CD4-positive, alpha-beta T cell treated with Interleukin-17A for 4 hours (primary cell): ENCODE measurements at regions not wholly inside any gene's neighbourhood (a gene's known extent, or its start where the extent isn't known, plus 50 kb on each side); places are given as distances from the start of the nearest gene placed in this dataset.

ENCODE experiments used
- DNase-seq: peaks from one replicate; pipeline ENCODE4 v3.0.0-alpha.2; 2020; ENCODE audit warnings: mixed read lengths

DNA sequence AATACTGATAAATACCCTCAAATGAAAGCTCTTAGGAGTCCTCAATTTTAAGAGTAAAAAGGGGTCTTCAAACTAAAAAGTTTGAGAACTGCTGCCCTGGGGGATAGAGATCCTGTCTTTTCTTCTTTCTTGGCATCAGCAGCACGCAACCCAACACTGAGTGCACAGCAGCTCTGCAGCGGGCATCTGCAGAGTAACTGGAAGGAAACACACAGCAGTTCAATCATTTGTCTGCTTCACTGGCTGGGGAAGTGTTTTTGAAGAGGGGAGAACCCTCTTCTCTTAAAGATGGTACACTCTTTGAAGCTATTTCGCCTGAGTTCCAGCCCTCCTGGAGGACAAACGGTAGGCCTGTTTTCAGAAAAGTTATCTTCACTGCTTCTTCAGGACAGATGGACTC, 193.6 kb downstream of the FGFR2 start:
- DNase-seq: no peak

GRCh38 chr10:121405096-121405495, 193.1 kb downstream of the FGFR2 start:
- DNase-seq: no peak

DNA sequence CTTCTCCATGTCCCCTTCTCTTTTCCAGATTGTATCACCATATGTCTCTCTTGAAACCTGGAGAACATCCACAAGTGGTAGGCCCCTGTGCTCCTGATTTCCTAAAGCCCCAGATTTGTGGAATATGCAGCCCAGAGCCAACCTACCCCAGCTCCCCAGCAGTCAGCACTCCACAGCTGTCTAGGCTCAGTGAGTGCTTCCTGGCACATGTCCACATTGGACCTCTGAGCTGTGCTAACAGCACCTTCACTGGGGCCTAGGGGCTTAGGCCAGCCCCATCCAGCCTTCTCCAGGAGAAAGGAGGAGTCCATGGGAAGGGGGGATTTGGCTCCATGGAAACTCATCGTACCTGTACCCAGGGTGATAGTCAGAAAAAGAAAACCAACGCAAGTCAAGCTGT, 192.7 kb downstream of the FGFR2 start:
- no peak for DNase-seq

- DNase-seq: no peak
These were observed 192.3 kb downstream of the FGFR2 start for GRCh38 chr10:121405953-121406352.

- DNase-seq: no peak
These were observed 191.3 kb downstream of the FGFR2 start for GRCh38 chr10:121406823-121407545.

DNA sequence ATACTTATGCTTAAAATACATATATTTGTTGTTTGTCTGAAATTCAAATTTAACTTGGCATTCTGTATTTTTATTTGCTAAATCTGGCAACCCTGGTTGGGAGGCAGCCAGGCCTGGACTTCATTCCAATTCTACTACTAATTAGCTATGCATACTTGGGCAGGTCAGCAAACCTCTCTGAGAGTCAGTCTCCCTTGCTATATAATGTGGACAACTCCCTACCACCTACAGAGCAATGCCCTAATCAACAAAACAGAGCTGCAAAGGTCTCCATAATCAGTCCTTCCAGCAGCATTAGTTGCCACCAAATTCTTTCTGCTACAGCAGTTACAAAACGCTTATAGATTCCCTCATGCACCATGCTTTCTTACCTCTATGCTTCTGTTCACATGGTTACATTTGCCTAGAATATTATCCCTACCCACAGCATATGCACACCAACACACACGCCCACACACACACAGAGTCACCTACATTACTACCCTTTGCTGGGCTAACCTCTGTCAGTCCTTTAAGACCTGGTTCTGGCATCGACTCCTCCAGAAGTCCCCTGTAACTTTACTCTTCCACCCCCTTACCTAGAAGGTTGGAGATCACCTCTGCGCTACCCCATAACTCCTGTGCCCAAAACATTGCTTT, 188.7 kb downstream of the FGFR2 start:
- no peak for DNase-seq

DNA sequence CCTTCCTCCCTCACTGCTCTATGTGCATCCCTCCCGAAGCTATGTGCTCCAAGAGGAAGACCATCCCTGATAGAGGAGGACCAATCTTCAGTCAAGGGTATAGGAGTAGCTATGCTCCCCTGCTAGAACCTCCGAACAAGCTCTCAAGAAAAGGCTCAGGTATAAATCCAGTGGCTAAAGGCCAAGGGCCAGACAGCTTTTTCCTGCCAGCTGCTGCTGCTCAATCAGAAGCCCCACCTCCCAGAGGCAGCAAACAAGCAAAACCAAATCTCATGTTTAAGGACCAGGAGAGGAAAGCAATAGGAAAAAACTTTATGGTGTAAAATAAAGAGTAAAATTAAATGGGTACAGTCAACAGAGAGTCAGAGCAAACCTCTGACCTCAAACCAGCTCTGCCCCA, 187.2 kb downstream of the FGFR2 start:
- no peak for DNase-seq

DNA sequence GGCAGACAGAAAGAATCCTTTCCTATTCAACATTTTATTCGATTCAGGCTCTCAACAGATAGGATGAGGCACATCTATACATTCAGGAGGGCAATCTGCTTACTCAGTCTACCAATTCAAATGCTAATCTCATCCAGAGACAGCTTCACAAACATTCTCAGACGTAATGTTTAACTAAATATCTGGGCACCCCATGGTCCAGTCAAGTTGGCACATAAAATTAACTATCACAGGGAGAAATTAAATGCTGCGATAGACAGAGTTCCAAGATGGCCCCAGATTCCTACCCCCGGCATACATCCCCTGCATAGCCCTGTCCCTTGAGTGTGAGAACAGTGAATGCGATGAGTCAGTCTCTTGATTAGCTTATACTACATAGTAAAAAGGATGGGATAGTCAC, 184.3 kb downstream of the FGFR2 start:
- DNase-seq: no peak

DNA sequence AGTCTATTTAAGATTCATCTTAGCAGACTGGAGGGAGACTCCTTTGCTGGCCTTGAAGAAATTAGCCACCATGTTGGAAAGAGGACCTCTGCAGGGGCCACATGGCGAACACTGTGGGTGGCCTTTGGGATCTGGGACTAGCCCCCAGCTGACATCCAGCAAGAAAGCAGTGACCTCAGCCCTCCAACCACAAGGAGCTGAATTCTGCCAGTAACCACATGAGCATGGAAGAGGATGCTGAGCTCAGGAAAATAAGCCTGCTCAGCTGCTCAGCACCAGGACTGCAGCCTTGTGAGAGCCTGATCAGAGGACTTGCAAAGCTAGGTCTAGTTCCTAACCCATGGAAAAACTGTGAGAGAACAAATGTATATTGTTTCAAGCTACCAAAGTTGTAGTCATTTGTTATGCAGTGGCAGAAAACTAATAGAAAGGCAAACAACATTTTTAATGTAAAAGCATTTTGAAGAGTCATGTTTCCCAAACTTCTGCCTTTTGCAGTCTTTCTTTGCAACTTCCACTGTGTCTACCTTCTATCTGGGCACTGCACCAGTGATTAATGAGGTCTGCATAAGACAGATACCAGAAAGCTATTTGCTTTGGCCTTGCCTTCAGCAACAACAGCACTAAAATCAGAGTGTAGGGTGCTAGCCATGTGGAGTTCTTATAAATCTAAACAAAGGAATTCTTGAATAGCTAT, 183.7 kb downstream of the FGFR2 start:
- DNase-seq: no peak

GRCh38 chr10:121415063-121415399, 183.2 kb downstream of the FGFR2 start:
- DNase-seq: no peak

GRCh38 chr10:121416071-121416470, 182.2 kb downstream of the FGFR2 start:
- DNase-seq: no peak

GRCh38 chr10:121417298-121417697, 180.9 kb downstream of the FGFR2 start:
- no peak for DNase-seq

DNA sequence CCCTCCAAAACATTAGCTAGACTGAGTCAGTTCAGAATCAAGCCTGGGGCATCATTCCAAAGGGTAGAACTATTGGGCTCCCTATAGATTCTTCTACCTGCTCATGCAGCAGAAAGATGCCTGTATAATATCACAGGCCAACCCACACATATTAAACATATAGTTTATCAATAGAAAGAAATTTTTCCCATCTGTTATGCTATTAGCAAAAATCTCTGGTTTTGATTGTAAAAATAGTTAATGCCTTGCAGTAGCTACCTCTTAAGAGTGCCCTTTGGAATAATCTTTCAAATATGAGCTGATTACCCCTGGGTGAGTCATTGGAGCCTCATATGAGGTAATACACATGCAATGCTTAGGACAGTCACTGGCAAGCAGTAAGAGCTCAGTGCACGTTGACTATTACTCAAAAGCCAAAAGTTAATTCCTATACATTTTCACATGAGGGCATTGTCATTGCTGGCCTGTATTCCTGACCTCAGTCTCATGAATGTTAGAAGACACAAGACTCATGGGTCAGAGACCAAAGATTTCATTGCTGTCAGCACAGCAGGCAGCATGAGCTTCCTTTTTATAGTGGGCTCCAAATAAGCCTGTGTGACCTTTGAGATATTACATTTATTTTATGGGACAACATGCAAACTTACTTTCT, 180.0 kb downstream of the FGFR2 start:
- DNase-seq: no peak

- no peak for DNase-seq
These were observed 178.2 kb downstream of the FGFR2 start for GRCh38 chr10:121420006-121420405.

- no peak for DNase-seq
These were observed 176.1 kb downstream of the FGFR2 start for GRCh38 chr10:121422096-121422495.

DNA sequence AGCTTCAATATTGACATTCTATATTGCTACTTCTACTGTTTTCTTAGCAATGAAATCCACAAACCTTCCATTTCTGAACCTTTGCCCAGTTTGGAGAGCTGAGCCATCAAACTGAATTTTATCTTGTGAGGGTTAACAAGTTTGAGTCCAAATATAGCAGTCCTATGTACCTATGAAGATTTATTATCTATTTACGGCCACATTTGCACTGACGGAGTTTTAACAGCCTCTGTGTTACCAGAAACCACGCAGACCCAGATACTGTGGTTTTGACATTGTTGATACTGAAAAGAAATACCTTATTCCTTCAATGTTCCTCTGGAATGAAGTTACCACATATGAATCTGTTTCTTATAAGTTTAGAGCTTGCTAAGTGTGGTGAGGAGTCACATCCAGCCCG, 172.6 kb downstream of the FGFR2 start:
- DNase-seq: no peak

DNA sequence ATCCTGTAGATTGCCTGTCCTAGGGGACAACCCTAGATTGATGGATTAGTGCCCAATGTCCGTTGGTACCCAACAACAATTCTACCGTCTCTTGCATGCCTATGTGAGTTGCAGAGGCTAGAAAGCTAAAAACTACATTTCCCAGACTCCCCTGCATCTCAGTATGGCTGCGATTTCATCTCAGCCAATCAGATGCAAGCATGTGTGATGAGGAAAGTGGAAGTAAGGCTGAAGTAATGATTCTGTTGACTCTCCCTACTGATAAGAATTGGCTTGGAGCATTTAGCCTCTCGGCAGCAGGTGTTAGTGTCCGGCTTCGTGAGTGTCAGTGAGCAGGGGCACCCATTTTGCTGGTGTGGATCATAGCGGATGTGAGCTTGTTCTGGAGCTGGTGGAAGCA, 171.9 kb downstream of the FGFR2 start:
- no peak for DNase-seq
